ENCODE measurements at regions not wholly inside any gene's neighbourhood (a gene's known extent, or its start where the extent isn't known, plus 50 kb on each side); places are given as distances from the start of the nearest gene placed in this dataset.

GRCh38 chr2:146598791-146599190 is 1246.0 kb upstream of the ACVR2A start:
- Histone ChIP-seq H3K36me3 (ENCODE audit: control insufficient read depth, insufficient read depth, low read length) (no peaks in the 10 kb centered on the region), H3K27me3 (ENCODE audit: control insufficient read depth, insufficient read depth, low read length) (no peaks in the 10 kb centered on the region), H3K9me3 (ENCODE audit: control insufficient read depth, insufficient read depth, low read depth, low read length) (no peaks in the 10 kb centered on the region), H3K4me3 (ENCODE audit: low read depth in 2 of 2, low read length in 2 of 2) (no peak overlapping the region), H3K4me1 (ENCODE audit: control insufficient read depth, insufficient read depth, low read length) (no peaks in the 10 kb centered on the region), H3K27ac (ENCODE audit: low read length) (no peak overlapping the region)
- ChIA-PET POLR2A (no interaction called here), CTCF (no interaction called here)
- no TSS peak for BruUV-seq (replicated peaks)
- DNase-seq (ENCODE audit: low read depth, low spot score) (no peak), ATAC-seq (no peak)
- TF ChIP-seq TCF7L2 (IDR thresholded peaks at IDR 0.05; ENCODE audit: low read depth, low read length) (no peak), SIN3A (IDR thresholded peaks at IDR 0.05; ENCODE audit: borderline replicate concordance, insufficient read depth, low read depth, low read length) (no peak), CTCF (IDR thresholded peaks at IDR 0.05) (no peak), POLR2AphosphoS5 (IDR thresholded peaks at IDR 0.05; ENCODE audit: low read depth, low read length) (no peak), REST (IDR thresholded peaks at IDR 0.05; ENCODE audit: insufficient read depth in 1 of 2, low read depth in 2 of 2, low read length in 1 of 2) (no peak)
- intact Hi-C loops (cut with micrococcal nuclease; ENCODE audit: unreplicated experiment) (no loop called here), in situ Hi-C loops (cut with HindIII; ENCODE audit: low pct_unique_long_range_greater_than_20kb, low sequenced_read_pairs) (no loop called here)

GRCh38 chr2:146597291-146597690 is 1247.5 kb upstream of the ACVR2A start:
- no peak for ATAC-seq
- ChIA-PET POLR2A (no interaction called here), CTCF (no interaction called here)
- BruUV-seq (replicated peaks): no TSS peak
- H3K27me3 ChIP-seq (ENCODE audit: control insufficient read depth, insufficient read depth, low read length): no peaks in the 10 kb centered on the region
- intact Hi-C loops (cut with micrococcal nuclease; ENCODE audit: unreplicated experiment): no loop called here
- no peak overlapping the region for H3K4me3 ChIP-seq (ENCODE audit: low read depth in 2 of 2, low read length in 2 of 2)
- in situ Hi-C loops (cut with HindIII; ENCODE audit: low pct_unique_long_range_greater_than_20kb, low sequenced_read_pairs): no loop called here
- no peaks in the 10 kb centered on the region for H3K4me1 ChIP-seq (ENCODE audit: control insufficient read depth, insufficient read depth, low read length)
- no peaks in the 10 kb centered on the region for H3K36me3 ChIP-seq (ENCODE audit: control insufficient read depth, insufficient read depth, low read length)
- TF ChIP-seq SIN3A (IDR thresholded peaks at IDR 0.05; ENCODE audit: borderline replicate concordance, insufficient read depth, low read depth, low read length) (no peak), POLR2AphosphoS5 (IDR thresholded peaks at IDR 0.05; ENCODE audit: low read depth, low read length) (no peak), TCF7L2 (IDR thresholded peaks at IDR 0.05; ENCODE audit: low read depth, low read length) (no peak), CTCF (IDR thresholded peaks at IDR 0.05) (no peak), REST (IDR thresholded peaks at IDR 0.05; ENCODE audit: insufficient read depth in 1 of 2, low read depth in 2 of 2, low read length in 1 of 2) (no peak)
- H3K9me3 ChIP-seq (ENCODE audit: control insufficient read depth, insufficient read depth, low read depth, low read length): no peaks in the 10 kb centered on the region
- H3K27ac ChIP-seq (ENCODE audit: low read length): no peak overlapping the region
- no peak for DNase-seq (ENCODE audit: low read depth, low spot score)
